Hepatocyte (in vitro differentiated cells): ENCODE measurements at regions not wholly inside any gene's neighbourhood (a gene's known extent, or its start where the extent isn't known, plus 50 kb on each side); places are given as distances from the start of the nearest gene placed in this dataset.
"Not testable (repeated sequence)": the region's sequence is repeated elsewhere in the genome, so short reads cannot be mapped to it uniquely, and the experiment has no call there.

Source experiments
- DNase-seq: peaks from one replicate; pipeline ENCODE4 v3.0.0-alpha.2; 2016; ENCODE audit warnings: low spot score
- H2AFZ ChIP-seq: fragments of 200-600 bp; sonication (generic); 2 replicates; pipeline ENCODE4 v1.6.0; 2016; ENCODE audit warnings: antibody characterized with exemption, mild to moderate bottlenecking
- H3K27ac ChIP-seq: fragments of 200-600 bp; sonication (generic); 2 replicates; pipeline ENCODE4 v1.5.1; 2016; ENCODE audit warnings: mild to moderate bottlenecking
- H3K27me3 ChIP-seq: fragments of 200-600 bp; sonication (generic); 2 replicates; pipeline ENCODE4 v1.6.1; 2016
- H3K36me3 ChIP-seq: fragments of 200-600 bp; sonication (generic); replicated peaks from 2 replicates; pipeline ENCODE4 v1.5.1; 2016; ENCODE audit warnings: low read depth; ENCODE audit not compliant: insufficient read depth
- H3K4me1 ChIP-seq: fragments of 200-600 bp; sonication (generic); 2 replicates; pipeline ENCODE4 v1.5.1; 2016; ENCODE audit warnings: mild to moderate bottlenecking, moderate library complexity; ENCODE audit not compliant: insufficient read depth
- H3K4me2 ChIP-seq: fragments of 200-600 bp; sonication (generic); 2 replicates; pipeline ENCODE4 v1.6.0; 2016
- H3K4me3 ChIP-seq: fragments of 200-600 bp; sonication (generic); 2 replicates; pipeline ENCODE4 v1.5.1; 2016; ENCODE audit warnings: mild to moderate bottlenecking
- H3K79me2 ChIP-seq: fragments of 200-600 bp; sonication (generic); 2 replicates; pipeline ENCODE4 v1.6.0; 2017; ENCODE audit warnings: mild to moderate bottlenecking
- H3K9me2 ChIP-seq: fragments of 200-600 bp; sonication (generic); replicated peaks from 2 replicates; pipeline ENCODE4 v1.6.0; 2017; ENCODE audit warnings: mild to moderate bottlenecking; ENCODE audit not compliant: insufficient read depth
- H3K9me3 ChIP-seq: fragments of 200-600 bp; sonication (generic); 2 replicates; pipeline ENCODE4 v1.5.1; 2016; ENCODE audit warnings: low read depth, mild to moderate bottlenecking
- H4K20me1 ChIP-seq: fragments of 200-600 bp; sonication (generic); 2 replicates; pipeline ENCODE4 v1.6.0; 2016; ENCODE audit warnings: mild to moderate bottlenecking; ENCODE audit not compliant: insufficient read depth, poor library complexity, severe bottlenecking
- EZH2 ChIP-seq: fragments of 200-600 bp; sonication (generic); IDR thresholded peaks from 2 replicates; pipeline ENCODE4 v1.6.1; 2016; ENCODE audit warnings: antibody characterized with exemption, mild to moderate bottlenecking, borderline replicate concordance
- EZH2phosphoT487 ChIP-seq: fragments of 200-600 bp; sonication (generic); IDR thresholded peaks from one replicate; pipeline ENCODE4 v1.6.1; 2018; ENCODE audit warnings: antibody characterized with exemption, mild to moderate bottlenecking, low read depth, moderate library complexity; ENCODE audit not compliant: unreplicated experiment, severe bottlenecking
- WGBS: methylation state at CpG from one replicate; pipeline ENCODE4 v1.1.6; 2016; ENCODE audit warnings: low lambda C conversion rate; ENCODE audit errors: missing lambda C conversion rate; 5-methylcytosine and 5-hydroxymethylcytosine counted together
- TF ChIP-seq, protein P1 (sequence below): fragments of 200-600 bp; sonication (generic); IDR thresholded peaks from 2 replicates; pipeline ENCODE4 v1.5.1; 2016; ENCODE audit warnings: antibody characterized with exemption, mild to moderate bottlenecking; ENCODE audit not compliant: poor library complexity

DNA sequence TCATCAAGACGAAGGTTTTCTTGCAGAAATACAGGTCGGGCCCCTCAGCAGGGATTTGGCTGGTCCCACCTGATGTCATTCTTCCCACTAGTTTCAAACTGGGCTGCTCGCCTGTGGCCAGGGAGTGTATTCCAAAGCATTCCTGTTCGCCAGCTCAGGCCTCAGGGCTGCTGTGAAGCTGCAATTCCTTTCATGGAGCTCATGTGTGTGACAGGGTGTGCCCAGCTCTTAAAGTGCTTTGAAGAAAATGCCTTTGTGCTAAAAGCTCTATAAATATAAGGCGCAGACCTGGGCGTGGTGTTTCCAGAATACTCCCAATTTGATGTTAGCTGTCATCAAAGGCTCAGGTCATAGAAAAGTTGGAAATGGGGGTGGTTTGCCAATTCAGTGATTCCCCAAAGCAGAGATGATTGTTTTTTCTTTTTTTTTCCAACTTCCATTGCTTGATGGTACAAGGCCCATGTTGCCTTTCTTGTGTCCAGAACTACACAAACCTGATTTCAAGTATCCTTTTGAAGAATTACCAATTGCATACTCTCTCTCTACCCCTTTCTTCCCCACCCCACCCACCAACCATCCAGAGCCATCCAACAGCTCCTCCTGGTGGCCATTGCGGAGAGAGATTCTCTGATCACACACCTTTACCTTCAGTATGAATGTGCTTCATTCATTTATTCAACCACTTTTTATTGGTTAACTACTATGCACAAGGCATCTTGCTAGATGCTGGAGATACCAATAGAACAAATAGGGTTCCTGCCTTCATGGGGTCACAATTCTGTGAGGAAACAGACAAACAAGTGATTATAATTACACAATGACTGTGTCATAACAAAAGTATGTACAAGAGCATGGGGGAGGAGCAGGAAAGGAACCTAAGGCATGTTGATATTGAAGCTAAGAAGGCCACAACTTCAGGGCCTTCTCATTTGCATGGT lies 297.3 kb upstream of the LYZL1 start:
- Histone ChIP-seq H4K20me1 (no peaks in the 10 kb centered on the region), H3K9me3 (no peaks in the 10 kb centered on the region), H3K79me2 (no peaks in the 10 kb centered on the region), H3K9me2 (no peaks in the 10 kb centered on the region), H3K36me3 (no peaks in the 10 kb centered on the region), H3K27me3 (no peaks in the 10 kb centered on the region), H2AFZ (no peak overlapping the region), H3K27ac (peak overlapping the region; percentile 2), H3K4me2 (no peak overlapping the region), H3K4me3 (no peak overlapping the region), H3K4me1 (no peaks in the 10 kb centered on the region)
- DNase-seq, result peak; percentile 69
- TF ChIP-seq, protein P1, sequence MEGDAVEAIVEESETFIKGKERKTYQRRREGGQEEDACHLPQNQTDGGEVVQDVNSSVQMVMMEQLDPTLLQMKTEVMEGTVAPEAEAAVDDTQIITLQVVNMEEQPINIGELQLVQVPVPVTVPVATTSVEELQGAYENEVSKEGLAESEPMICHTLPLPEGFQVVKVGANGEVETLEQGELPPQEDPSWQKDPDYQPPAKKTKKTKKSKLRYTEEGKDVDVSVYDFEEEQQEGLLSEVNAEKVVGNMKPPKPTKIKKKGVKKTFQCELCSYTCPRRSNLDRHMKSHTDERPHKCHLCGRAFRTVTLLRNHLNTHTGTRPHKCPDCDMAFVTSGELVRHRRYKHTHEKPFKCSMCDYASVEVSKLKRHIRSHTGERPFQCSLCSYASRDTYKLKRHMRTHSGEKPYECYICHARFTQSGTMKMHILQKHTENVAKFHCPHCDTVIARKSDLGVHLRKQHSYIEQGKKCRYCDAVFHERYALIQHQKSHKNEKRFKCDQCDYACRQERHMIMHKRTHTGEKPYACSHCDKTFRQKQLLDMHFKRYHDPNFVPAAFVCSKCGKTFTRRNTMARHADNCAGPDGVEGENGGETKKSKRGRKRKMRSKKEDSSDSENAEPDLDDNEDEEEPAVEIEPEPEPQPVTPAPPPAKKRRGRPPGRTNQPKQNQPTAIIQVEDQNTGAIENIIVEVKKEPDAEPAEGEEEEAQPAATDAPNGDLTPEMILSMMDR, result peak; percentile 72
- TF ChIP-seq EZH2phosphoT487 (no peak), EZH2 (no peak)
- 62% methylated on average over 7 of the region's 7 CpGs for WGBS

DNA sequence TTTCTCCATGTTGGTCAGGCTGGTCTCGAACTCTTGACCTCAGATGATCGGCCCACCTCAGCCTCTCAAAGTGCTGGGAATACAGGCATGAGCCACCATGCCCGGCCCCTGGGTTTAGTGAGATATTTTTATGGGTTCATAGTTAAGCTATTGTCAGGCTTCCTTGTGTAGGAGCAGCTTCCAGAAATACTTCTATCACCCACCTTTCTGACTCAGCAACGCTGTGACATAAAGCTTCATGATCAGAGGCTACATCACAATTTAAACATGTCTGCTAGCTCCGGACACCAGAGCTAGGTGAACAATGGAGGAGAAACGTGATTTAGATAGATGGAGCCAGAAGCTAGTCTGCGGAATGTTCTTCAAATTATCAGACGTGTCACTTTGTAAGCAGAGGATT lies 295.8 kb upstream of the LYZL1 start:
- H3K4me2 ChIP-seq, result no peak overlapping the region
- H4K20me1 ChIP-seq, result no peaks in the 10 kb centered on the region
- H3K9me2 ChIP-seq, result no peaks in the 10 kb centered on the region
- TF ChIP-seq EZH2phosphoT487 (no peak), EZH2 (no peak)
- TF ChIP-seq, protein P1, result no peak
- peaks cover 6% of the 10 kb centered on the region for H3K4me1 ChIP-seq
- H3K79me2 ChIP-seq, result no peaks in the 10 kb centered on the region
- H3K36me3 ChIP-seq, result no peaks in the 10 kb centered on the region
- no peaks in the 10 kb centered on the region for H3K9me3 ChIP-seq
- H3K27ac ChIP-seq, result no peak overlapping the region
- no peak for DNase-seq
- no peak overlapping the region for H3K4me3 ChIP-seq
- H2AFZ ChIP-seq, result no peak overlapping the region
- no peaks in the 10 kb centered on the region for H3K27me3 ChIP-seq
- WGBS, result 60% methylated on average over 8 of the region's 8 CpGs

DNA sequence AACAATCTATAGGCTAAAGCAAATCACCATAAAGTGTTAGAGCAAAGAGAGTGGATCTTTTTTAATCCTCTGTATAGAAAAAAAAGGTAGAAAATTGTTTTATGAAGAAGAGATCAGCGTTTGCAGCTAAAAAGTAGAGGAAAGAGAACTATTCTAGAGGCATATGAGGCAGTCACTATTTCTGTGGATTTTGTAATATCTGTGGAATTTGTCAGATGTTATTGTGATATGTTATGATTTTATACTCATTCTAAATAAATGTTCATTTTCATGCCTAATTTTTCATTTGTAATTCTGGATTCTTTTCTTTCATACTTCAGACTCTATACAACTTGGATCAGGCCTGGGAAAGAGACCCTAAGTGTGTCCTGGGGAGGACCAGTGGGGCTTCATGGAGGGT lies 295.0 kb upstream of the LYZL1 start:
- no peak overlapping the region for H3K4me3 ChIP-seq
- H3K79me2 ChIP-seq, result no peaks in the 10 kb centered on the region
- peaks cover 10% of the 10 kb centered on the region for H3K4me1 ChIP-seq
- H3K36me3 ChIP-seq, result no peaks in the 10 kb centered on the region
- H3K4me2 ChIP-seq, result no peak overlapping the region
- H3K27me3 ChIP-seq, result no peaks in the 10 kb centered on the region
- H4K20me1 ChIP-seq, result no peaks in the 10 kb centered on the region
- DNase-seq, result no peak
- H2AFZ ChIP-seq, result no peak overlapping the region
- H3K9me3 ChIP-seq, result no peaks in the 10 kb centered on the region
- TF ChIP-seq, protein P1, result no peak
- H3K9me2 ChIP-seq, result no peaks in the 10 kb centered on the region
- 100% methylated on average over 1 of the region's 1 CpG for WGBS
- no peak overlapping the region for H3K27ac ChIP-seq

DNA sequence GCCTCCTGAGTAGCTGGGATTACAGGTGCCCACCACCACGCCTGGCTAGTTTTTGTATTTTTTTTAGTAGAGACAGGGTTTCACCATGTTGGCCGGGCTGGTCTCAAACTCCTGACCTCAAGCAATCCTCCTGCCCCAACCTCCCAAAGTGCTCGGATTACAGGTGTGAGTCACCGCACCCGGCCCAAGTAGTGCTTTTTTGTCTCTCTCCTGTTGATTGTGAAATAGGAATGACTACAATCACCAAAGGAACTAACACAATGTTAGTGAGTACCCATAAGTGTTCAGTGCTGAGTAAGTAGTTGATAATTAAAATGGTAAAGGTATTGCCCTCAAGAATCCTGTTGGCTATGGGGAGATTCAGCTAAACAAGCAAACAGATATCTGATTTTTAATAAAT lies 294.1 kb upstream of the LYZL1 start:
- not testable (repeated sequence) for H3K9me2 ChIP-seq, H3K79me2 ChIP-seq, H3K4me1 ChIP-seq, H4K20me1 ChIP-seq, DNase-seq, H3K4me3 ChIP-seq, H3K4me2 ChIP-seq, H3K9me3 ChIP-seq, H3K27me3 ChIP-seq, H3K27ac ChIP-seq, H2AFZ ChIP-seq, H3K36me3 ChIP-seq
- WGBS, result 97% methylated on average over 5 of the region's 5 CpGs
